ENCODE measurements at regions not wholly inside any gene's neighbourhood (a gene's known extent, or its start where the extent isn't known, plus 50 kb on each side); places are given as distances from the start of the nearest gene placed in this dataset.

DNA sequence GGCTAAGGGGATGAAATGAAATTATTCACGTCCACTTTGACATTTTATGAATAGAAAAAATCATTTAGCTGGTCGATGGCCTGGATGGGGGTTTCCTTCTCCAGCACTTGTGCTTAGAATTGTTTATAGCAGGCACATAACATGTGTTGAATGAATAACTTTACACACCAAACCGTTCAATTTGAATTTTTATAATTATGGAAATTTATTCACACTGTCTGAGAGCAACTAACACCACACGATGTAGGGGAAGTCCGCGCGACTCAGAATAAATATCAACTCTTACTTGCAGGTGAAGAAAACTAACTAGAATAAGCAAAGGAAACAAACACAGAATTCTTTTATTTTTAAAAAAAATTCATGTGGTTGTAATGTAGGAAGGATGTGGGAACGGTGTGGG, 81.3 kb downstream of the MINAR1 start:
- no peak overlapping the region for H3K4me3 ChIP-seq (replicated peaks; ENCODE audit: low read depth, low read length)
- DNase-seq (ENCODE audit: low read depth): no peak
- TF ChIP-seq, protein P1, sequence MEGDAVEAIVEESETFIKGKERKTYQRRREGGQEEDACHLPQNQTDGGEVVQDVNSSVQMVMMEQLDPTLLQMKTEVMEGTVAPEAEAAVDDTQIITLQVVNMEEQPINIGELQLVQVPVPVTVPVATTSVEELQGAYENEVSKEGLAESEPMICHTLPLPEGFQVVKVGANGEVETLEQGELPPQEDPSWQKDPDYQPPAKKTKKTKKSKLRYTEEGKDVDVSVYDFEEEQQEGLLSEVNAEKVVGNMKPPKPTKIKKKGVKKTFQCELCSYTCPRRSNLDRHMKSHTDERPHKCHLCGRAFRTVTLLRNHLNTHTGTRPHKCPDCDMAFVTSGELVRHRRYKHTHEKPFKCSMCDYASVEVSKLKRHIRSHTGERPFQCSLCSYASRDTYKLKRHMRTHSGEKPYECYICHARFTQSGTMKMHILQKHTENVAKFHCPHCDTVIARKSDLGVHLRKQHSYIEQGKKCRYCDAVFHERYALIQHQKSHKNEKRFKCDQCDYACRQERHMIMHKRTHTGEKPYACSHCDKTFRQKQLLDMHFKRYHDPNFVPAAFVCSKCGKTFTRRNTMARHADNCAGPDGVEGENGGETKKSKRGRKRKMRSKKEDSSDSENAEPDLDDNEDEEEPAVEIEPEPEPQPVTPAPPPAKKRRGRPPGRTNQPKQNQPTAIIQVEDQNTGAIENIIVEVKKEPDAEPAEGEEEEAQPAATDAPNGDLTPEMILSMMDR (IDR thresholded peaks at IDR 0.05; ENCODE audit: low read length, missing control alignments): no peak

GRCh38 chr15:79513940-79514339, 81.8 kb downstream of the MINAR1 start:
- no peak overlapping the region for H3K4me3 ChIP-seq (replicated peaks; ENCODE audit: low read depth, low read length)
- TF ChIP-seq, protein P1 (IDR thresholded peaks at IDR 0.05; ENCODE audit: low read length, missing control alignments): no peak

DNA sequence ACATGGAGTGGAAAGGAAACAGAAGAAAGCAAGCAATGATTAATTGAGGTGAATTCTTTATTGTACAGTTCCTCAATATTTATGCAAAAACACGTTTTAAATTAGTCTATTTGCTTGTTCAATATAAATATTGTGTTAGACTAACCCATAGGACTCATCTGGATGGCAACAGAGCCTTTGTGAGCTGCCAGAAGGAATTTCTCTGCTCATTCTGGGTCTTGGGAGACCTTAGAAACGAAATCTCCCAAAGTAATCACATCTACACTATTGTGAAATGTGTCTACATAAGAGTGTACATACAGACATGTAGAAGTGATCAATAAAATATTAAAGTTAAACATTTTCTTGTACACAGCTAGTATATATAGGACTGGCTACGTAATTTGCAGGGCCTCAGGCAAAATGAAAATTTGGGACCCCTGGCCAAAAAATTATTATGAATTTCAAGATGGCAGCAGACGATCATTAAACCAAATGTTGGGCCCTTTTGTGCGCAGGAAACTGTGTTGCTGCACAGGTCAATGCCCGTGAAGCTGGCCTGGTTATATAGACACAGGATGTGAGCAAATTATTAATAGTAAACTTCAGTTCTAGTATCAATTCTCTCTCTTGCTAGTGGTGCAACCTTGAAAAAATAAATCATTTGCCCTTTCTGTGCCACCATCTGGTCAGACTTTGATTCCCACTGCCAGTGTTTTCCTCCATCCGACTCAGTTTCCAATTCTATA, 83.3 kb downstream of the MINAR1 start:
- TF ChIP-seq, protein P1 (IDR thresholded peaks at IDR 0.05; ENCODE audit: low read length, missing control alignments): no peak
- DNase-seq (ENCODE audit: low read depth): no peak
- no peak overlapping the region for H3K4me3 ChIP-seq (replicated peaks; ENCODE audit: low read depth, low read length)

More at GRCh38 chr15:79513940-79514339, 81.8 kb downstream of the MINAR1 start:
- DNase-seq (ENCODE audit: low read depth): no peak

DNA sequence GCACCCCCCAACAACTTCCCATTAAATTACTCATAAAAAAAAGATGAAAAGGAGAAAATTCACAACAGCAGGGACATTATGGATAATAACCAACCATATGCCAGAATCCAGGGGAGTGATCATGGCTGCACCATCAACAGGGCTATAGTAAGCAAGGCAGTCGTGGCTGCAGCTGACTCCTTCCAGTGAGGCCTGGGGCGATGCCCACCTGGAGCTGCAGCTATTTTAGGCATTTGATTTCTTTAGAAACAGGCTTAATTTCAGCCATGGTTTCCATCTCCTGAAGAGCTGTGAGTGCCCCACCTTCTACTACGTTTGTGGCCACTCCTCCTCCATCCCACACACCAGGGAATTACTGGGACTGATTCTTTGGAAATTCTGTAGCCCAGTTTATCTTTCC, 84.0 kb downstream of the MINAR1 start:
- TF ChIP-seq, protein P1 (IDR thresholded peaks at IDR 0.05; ENCODE audit: low read length, missing control alignments): no peak

DNA sequence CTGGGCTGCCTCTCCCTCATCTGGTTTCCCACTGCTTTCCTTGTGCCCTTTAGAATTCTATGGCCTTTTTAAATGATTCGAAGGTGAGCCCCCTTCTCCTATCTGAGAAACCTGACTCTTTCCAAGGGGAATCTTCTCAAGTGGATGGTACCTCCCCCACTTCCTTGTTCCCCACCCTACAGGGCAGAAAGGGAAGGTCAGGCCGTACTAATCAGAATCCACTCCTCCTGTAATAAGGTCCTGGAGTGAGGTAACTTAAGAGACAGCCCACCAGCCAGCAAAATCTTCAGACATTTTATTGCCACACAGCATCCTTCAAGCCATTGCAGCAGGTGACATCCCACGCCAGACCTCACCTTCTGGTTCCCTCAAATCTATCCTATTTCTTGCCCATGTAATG, 84.5 kb downstream of the MINAR1 start:
- no peak for DNase-seq (ENCODE audit: low read depth)
- H3K4me3 ChIP-seq (replicated peaks; ENCODE audit: low read depth, low read length): no peak overlapping the region
- TF ChIP-seq, protein P1 (IDR thresholded peaks at IDR 0.05; ENCODE audit: low read length, missing control alignments): no peak

More for the DNA sequence above, 84.0 kb downstream of the MINAR1 start:
- no peak overlapping the region for H3K4me3 ChIP-seq (replicated peaks; ENCODE audit: low read depth, low read length)
- DNase-seq (ENCODE audit: low read depth): no peak

DNA sequence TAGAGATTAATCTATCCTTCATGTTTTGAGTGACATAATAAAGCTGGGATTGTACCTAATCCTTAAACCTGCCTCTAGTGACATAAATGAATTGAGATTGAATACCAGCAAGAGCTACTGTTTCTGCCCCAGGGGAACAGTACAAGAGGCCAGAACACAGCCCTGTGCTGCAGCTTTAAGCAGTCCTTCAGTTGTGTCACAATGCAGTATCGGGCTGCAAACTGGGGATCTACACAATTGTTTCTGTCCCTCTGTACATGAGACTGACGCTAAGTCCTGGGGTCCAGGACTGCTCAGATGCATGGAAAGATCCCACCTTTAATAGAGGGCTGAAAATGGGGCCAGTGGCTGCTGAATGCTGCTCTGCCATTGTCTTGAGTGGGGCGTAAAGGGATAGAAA, 87.5 kb downstream of the MINAR1 start:
- DNase-seq (ENCODE audit: low read depth): no peak
- H3K4me3 ChIP-seq (replicated peaks; ENCODE audit: low read depth, low read length): no peak overlapping the region
- TF ChIP-seq, protein P1 (IDR thresholded peaks at IDR 0.05; ENCODE audit: low read length, missing control alignments): no peak

DNA sequence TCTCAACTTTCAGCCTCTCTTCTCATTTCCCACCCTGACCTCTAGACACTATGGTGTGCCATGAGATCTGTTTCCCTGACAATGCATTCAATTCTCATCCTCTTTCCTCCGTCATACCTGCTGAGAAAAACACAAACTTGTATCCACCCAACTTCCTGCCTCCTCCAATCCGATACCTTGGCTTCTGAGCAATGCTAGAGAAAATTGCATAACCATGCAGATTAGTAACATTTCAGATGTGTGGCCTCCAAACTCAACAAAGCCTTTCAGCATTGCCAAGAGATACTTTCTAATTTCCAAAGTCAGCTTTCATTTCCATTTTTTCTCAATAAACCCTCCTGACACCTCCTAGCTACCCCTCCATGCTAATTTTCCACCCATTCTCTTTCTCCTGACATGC, 88.5 kb downstream of the MINAR1 start:
- TF ChIP-seq, protein P1 (IDR thresholded peaks at IDR 0.05; ENCODE audit: low read length, missing control alignments): no peak
- no peak overlapping the region for H3K4me3 ChIP-seq (replicated peaks; ENCODE audit: low read depth, low read length)
- DNase-seq (ENCODE audit: low read depth): no peak
